Epithelial cell of proximal tubule (primary cell): ENCODE measurements at regions not wholly inside any gene's neighbourhood (a gene's known extent, or its start where the extent isn't known, plus 50 kb on each side); places are given as distances from the start of the nearest gene placed in this dataset.

Source experiments
- DNase-seq: peaks from one replicate; pipeline ENCODE4 v3.0.0-alpha.2; 2011; ENCODE audit warnings: low read depth
- H3K4me3 ChIP-seq: 2 replicates; pipeline ENCODE4 v1.5.1; 2011; ENCODE audit warnings: low read depth, mild to moderate bottlenecking, low read length
- CTCF ChIP-seq: conservative IDR thresholded peaks from 2 replicates; pipeline ENCODE4 v1.5.1; 2012; ENCODE audit warnings: low read depth, mild to moderate bottlenecking, low read length

GRCh38 chr22:27401321-27401720 is 400.2 kb downstream of the MN1 start:
- no peak for TF ChIP-seq CTCF
- no peak for DNase-seq
- H3K4me3 ChIP-seq: no peak overlapping the region

- no peak for DNase-seq
- no peak for TF ChIP-seq CTCF
- H3K4me3 ChIP-seq: no peak overlapping the region
Measured at GRCh38 chr22:27404441-27404840, 397.1 kb downstream of the MN1 start.

- DNase-seq: no peak
- TF ChIP-seq CTCF: peak; percentile 77
- no peak overlapping the region for H3K4me3 ChIP-seq
Measured at GRCh38 chr22:27405672-27406388, 395.7 kb downstream of the MN1 start.

GRCh38 chr22:27406389-27406861 is 395.1 kb downstream of the MN1 start:
- TF ChIP-seq CTCF: no peak
- H3K4me3 ChIP-seq: no peak overlapping the region
- DNase-seq: no peak

- TF ChIP-seq CTCF: no peak
- H3K4me3 ChIP-seq: no peak overlapping the region
- DNase-seq: no peak
Measured at GRCh38 chr22:27407369-27407985, 394.1 kb downstream of the MN1 start.

GRCh38 chr22:27408068-27408467 is 393.5 kb downstream of the MN1 start:
- DNase-seq: no peak
- no peak for TF ChIP-seq CTCF
- H3K4me3 ChIP-seq: no peak overlapping the region

- TF ChIP-seq CTCF: peak; percentile 24
- DNase-seq: no peak
- H3K4me3 ChIP-seq: no peak overlapping the region
Measured at GRCh38 chr22:27409299-27409698, 392.3 kb downstream of the MN1 start.
